ENCODE measurements at regions not wholly inside any gene's neighbourhood (a gene's known extent, or its start where the extent isn't known, plus 50 kb on each side); places are given as distances from the start of the nearest gene placed in this dataset.
"Not testable (repeated sequence)": the region's sequence is repeated elsewhere in the genome, so short reads cannot be mapped to it uniquely, and the experiment has no call there.

- no peaks in the 10 kb centered on the region for H3K27me3 ChIP-seq (ENCODE audit: control insufficient read depth, low read length)
- H3K4me3 ChIP-seq (ENCODE audit: low read length) = no peak overlapping the region
- no peaks in the 10 kb centered on the region for H3K9me3 ChIP-seq (ENCODE audit: control insufficient read depth, insufficient read depth, low read length)
- H4K20me1 ChIP-seq (ENCODE audit: control insufficient read depth, insufficient read depth, low read depth, low read length) = no peaks in the 10 kb centered on the region
- no peak overlapping the region for H3K4me2 ChIP-seq (ENCODE audit: low read length)
- no peaks in the 10 kb centered on the region for H3K4me1 ChIP-seq (ENCODE audit: control insufficient read depth, low read length)
- no peaks in the 10 kb centered on the region for H3F3A ChIP-seq (ENCODE audit: control insufficient read depth, insufficient read depth)
- H3K36me3 ChIP-seq (ENCODE audit: control insufficient read depth, low read length) = no peaks in the 10 kb centered on the region
- H3K79me2 ChIP-seq (ENCODE audit: control insufficient read depth, low read length) = no peaks in the 10 kb centered on the region
- no peak overlapping the region for H3K27ac ChIP-seq (ENCODE audit: low read depth, low read length)
- TF ChIP-seq EZH2phosphoT487 (IDR thresholded peaks at IDR 0.05; ENCODE audit: borderline replicate concordance, low read length) (no peak), CTCF (IDR thresholded peaks at IDR 0.05; ENCODE audit: low read depth, low read length, poor library complexity, severe bottlenecking) (no peak)
- H3K9me2 ChIP-seq (replicated peaks; ENCODE audit: control insufficient read depth, low read length) = no peaks in the 10 kb centered on the region
Measured at GRCh38 chr13:62377838-62378237, 962.2 kb upstream of the PCDH20 start.

- Histone ChIP-seq H3K9me2 (replicated peaks; ENCODE audit: control insufficient read depth, low read length) (no peaks in the 10 kb centered on the region), H3K4me2 (ENCODE audit: low read length) (no peak overlapping the region), H3K36me3 (ENCODE audit: control insufficient read depth, low read length) (no peaks in the 10 kb centered on the region), H3K4me1 (ENCODE audit: control insufficient read depth, low read length) (no peaks in the 10 kb centered on the region), H3F3A (ENCODE audit: control insufficient read depth, insufficient read depth) (no peaks in the 10 kb centered on the region), H3K27me3 (ENCODE audit: control insufficient read depth, low read length) (no peaks in the 10 kb centered on the region), H3K79me2 (ENCODE audit: control insufficient read depth, low read length) (no peaks in the 10 kb centered on the region), H4K20me1 (ENCODE audit: control insufficient read depth, insufficient read depth, low read depth, low read length) (no peaks in the 10 kb centered on the region), H3K4me3 (ENCODE audit: low read length) (no peak overlapping the region), H3K9me3 (ENCODE audit: control insufficient read depth, insufficient read depth, low read length) (no peaks in the 10 kb centered on the region), H3K27ac (ENCODE audit: low read depth, low read length) (no peak overlapping the region)
- no peak for TF ChIP-seq EZH2phosphoT487 (IDR thresholded peaks at IDR 0.05; ENCODE audit: borderline replicate concordance, low read length)
Measured at GRCh38 chr13:62375653-62376052, 960.0 kb upstream of the PCDH20 start.

GRCh38 chr13:62371737-62372136, 956.1 kb upstream of the PCDH20 start:
- H3F3A ChIP-seq (ENCODE audit: control insufficient read depth, insufficient read depth) = no peaks in the 10 kb centered on the region
- no peak overlapping the region for H3K27ac ChIP-seq (ENCODE audit: low read depth, low read length)
- H3K4me3 ChIP-seq (ENCODE audit: low read length) = no peak overlapping the region
- no peaks in the 10 kb centered on the region for H3K9me3 ChIP-seq (ENCODE audit: control insufficient read depth, insufficient read depth, low read length)
- no peaks in the 10 kb centered on the region for H4K20me1 ChIP-seq (ENCODE audit: control insufficient read depth, insufficient read depth, low read depth, low read length)
- no peaks in the 10 kb centered on the region for H3K79me2 ChIP-seq (ENCODE audit: control insufficient read depth, low read length)
- H3K27me3 ChIP-seq (ENCODE audit: control insufficient read depth, low read length) = no peaks in the 10 kb centered on the region
- H3K36me3 ChIP-seq (ENCODE audit: control insufficient read depth, low read length) = no peaks in the 10 kb centered on the region
- TF ChIP-seq CTCF (IDR thresholded peaks at IDR 0.05; ENCODE audit: low read depth, low read length, poor library complexity, severe bottlenecking) (no peak), EZH2phosphoT487 (IDR thresholded peaks at IDR 0.05; ENCODE audit: borderline replicate concordance, low read length) (no peak)
- no peaks in the 10 kb centered on the region for H3K9me2 ChIP-seq (replicated peaks; ENCODE audit: control insufficient read depth, low read length)
- H3K4me1 ChIP-seq (ENCODE audit: control insufficient read depth, low read length) = no peaks in the 10 kb centered on the region
- no peak overlapping the region for H3K4me2 ChIP-seq (ENCODE audit: low read length)

GRCh38 chr13:62367971-62368370, 952.3 kb upstream of the PCDH20 start:
- not testable (repeated sequence) for H3K9me3 ChIP-seq (ENCODE audit: control insufficient read depth, insufficient read depth, low read length); H3K4me3 ChIP-seq (ENCODE audit: low read length); H3K9me2 ChIP-seq (replicated peaks; ENCODE audit: control insufficient read depth, low read length); H3K4me1 ChIP-seq (ENCODE audit: control insufficient read depth, low read length); H3K27me3 ChIP-seq (ENCODE audit: control insufficient read depth, low read length); H3F3A ChIP-seq (ENCODE audit: control insufficient read depth, insufficient read depth); H3K27ac ChIP-seq (ENCODE audit: low read depth, low read length); H3K4me2 ChIP-seq (ENCODE audit: low read length); H3K79me2 ChIP-seq (ENCODE audit: control insufficient read depth, low read length); H3K36me3 ChIP-seq (ENCODE audit: control insufficient read depth, low read length); H4K20me1 ChIP-seq (ENCODE audit: control insufficient read depth, insufficient read depth, low read depth, low read length)
